ENCODE measurements at regions not wholly inside any gene's neighbourhood (a gene's known extent, or its start where the extent isn't known, plus 50 kb on each side); places are given as distances from the start of the nearest gene placed in this dataset.

GRCh38 chr16:73428121-73428520 lies 380.2 kb upstream of the ZFHX3 start:
- TF ChIP-seq POLR2AphosphoS5 (IDR thresholded peaks at IDR 0.05; ENCODE audit: insufficient read depth in 1 of 2, low read depth in 1 of 2) (no peak), POLR2A (IDR thresholded peaks at IDR 0.05) (no peak), CTCF (IDR thresholded peaks at IDR 0.05) (no peak)
- intact Hi-C loops (cut with DNase I): no loop called here
- H3K9me3 ChIP-seq: no peaks in the 10 kb centered on the region

DNA sequence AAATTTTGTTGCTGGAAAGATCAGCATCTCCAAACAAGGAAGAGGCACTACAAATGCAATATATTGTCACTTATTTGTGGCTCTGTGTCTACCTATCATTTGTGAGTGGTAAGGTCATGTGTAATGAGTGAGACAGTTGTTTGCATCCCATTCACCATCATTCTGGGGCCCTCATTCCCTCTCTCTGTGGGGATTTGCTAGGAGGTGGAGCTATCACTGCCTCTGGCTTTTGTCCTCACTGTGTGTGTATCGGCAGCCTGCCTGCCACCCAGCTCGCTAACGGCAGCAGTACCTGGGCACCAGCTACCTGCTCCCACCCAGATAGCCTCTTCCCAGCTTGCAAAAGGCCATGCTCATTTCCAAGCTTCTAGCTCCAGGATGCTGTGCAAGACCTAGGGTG lies 379.2 kb upstream of the ZFHX3 start:
- Histone ChIP-seq H3K4me1 (no peaks in the 10 kb centered on the region), H3K27ac (no peak overlapping the region), H3K9me3 (no peaks in the 10 kb centered on the region), H3K27me3 (no peaks in the 10 kb centered on the region), H3K36me3 (no peaks in the 10 kb centered on the region), H3K4me3 (no peak overlapping the region)
- intact Hi-C loops (cut with DNase I): no loop called here
- no peak for TF ChIP-seq CTCF (IDR thresholded peaks at IDR 0.05)
- TF ChIP-seq POLR2AphosphoS5 (IDR thresholded peaks at IDR 0.05; ENCODE audit: insufficient read depth in 1 of 2, low read depth in 1 of 2): no peak
- no peak for DNase-seq (ENCODE audit: extremely low spot score in 2 of 2)

More at GRCh38 chr16:73428121-73428520, 380.2 kb upstream of the ZFHX3 start:
- no peak overlapping the region for H3K27ac ChIP-seq
- no peak for DNase-seq (ENCODE audit: extremely low spot score in 2 of 2)
- H3K4me1 ChIP-seq: no peaks in the 10 kb centered on the region
- H3K27me3 ChIP-seq: no peaks in the 10 kb centered on the region
- no peaks in the 10 kb centered on the region for H3K36me3 ChIP-seq
- no peak overlapping the region for H3K4me3 ChIP-seq

- Histone ChIP-seq H3K4me3 (no peak overlapping the region), H3K27me3 (no peaks in the 10 kb centered on the region), H3K9me3 (no peaks in the 10 kb centered on the region), H3K27ac (no peak overlapping the region), H3K36me3 (no peaks in the 10 kb centered on the region), H3K4me1 (no peaks in the 10 kb centered on the region)
- TF ChIP-seq POLR2AphosphoS5 (IDR thresholded peaks at IDR 0.05; ENCODE audit: insufficient read depth in 1 of 2, low read depth in 1 of 2): no peak
- TF ChIP-seq CTCF (IDR thresholded peaks at IDR 0.05): no peak
- no peak for TF ChIP-seq POLR2A (IDR thresholded peaks at IDR 0.05)
- intact Hi-C loops (cut with DNase I): no loop called here
- DNase-seq (ENCODE audit: extremely low spot score in 2 of 2): no peak
Measured at GRCh38 chr16:73426433-73427160, 378.7 kb upstream of the ZFHX3 start.

DNA sequence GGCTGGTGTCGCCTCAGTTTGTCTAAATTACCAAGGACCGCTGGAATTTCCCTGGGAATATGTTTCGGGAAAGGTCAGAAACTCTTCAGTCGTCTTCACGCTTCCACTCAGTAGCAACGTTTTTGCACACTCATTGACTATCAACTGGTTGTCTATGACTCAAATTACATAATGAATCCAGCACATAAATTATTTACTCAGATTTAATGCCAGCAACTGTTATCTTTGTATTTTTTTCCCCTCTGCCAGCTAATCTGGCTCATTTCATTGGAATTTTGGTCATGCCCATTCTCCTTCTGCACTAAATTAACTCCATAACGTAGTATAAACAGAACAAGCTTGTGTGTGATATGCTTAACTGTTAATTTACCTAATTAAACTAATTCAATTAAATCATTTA lies 372.7 kb upstream of the ZFHX3 start:
- Histone ChIP-seq H3K4me1 (no peaks in the 10 kb centered on the region), H3K27ac (no peak overlapping the region), H3K36me3 (no peaks in the 10 kb centered on the region), H3K4me3 (no peak overlapping the region), H3K27me3 (no peaks in the 10 kb centered on the region), H3K9me3 (no peaks in the 10 kb centered on the region)
- TF ChIP-seq POLR2A (IDR thresholded peaks at IDR 0.05): no peak
- no peak for TF ChIP-seq CTCF (IDR thresholded peaks at IDR 0.05)
- TF ChIP-seq POLR2AphosphoS5 (IDR thresholded peaks at IDR 0.05; ENCODE audit: insufficient read depth in 1 of 2, low read depth in 1 of 2): no peak
- intact Hi-C loops (cut with DNase I): no loop called here
- DNase-seq (ENCODE audit: extremely low spot score in 2 of 2): no peak

DNA sequence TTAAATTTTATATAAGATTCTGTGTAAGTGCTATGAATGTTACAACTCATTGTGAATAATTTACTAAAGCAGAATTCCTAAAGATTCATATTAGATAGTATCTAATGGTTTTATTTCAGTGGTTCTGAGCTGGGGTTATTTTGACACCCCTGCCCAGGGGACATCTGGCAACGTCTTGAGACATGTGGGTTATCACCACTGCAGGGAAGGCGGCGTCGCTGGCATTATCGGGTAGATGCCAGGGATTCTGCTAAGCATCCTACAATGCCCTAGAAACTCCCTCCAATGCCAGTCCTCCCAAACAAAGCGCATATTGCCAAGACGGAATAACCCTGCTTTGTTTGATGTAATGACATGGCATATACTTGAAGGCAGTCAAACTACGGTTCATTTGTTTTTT lies 372.3 kb upstream of the ZFHX3 start:
- Histone ChIP-seq H3K4me1 (no peaks in the 10 kb centered on the region), H3K9me3 (no peaks in the 10 kb centered on the region), H3K4me3 (no peak overlapping the region), H3K36me3 (no peaks in the 10 kb centered on the region), H3K27ac (no peak overlapping the region), H3K27me3 (no peaks in the 10 kb centered on the region)
- intact Hi-C loops (cut with DNase I): no loop called here
- DNase-seq (ENCODE audit: extremely low spot score in 2 of 2): no peak
- TF ChIP-seq POLR2A (IDR thresholded peaks at IDR 0.05) (no peak), POLR2AphosphoS5 (IDR thresholded peaks at IDR 0.05; ENCODE audit: insufficient read depth in 1 of 2, low read depth in 1 of 2) (no peak), CTCF (IDR thresholded peaks at IDR 0.05) (no peak)

Measured in vagina (tissue), 2 donors.